Liver (tissue), 3 donors: ENCODE measurements at regions not wholly inside any gene's neighbourhood (a gene's known extent, or its start where the extent isn't known, plus 50 kb on each side); places are given as distances from the start of the nearest gene placed in this dataset.

Experiments
- CTCF ChIP-seq: fragments of 150-350 bp; IDR thresholded peaks from 2 replicates; pipeline ENCODE4 v1.5.1; 2017; ENCODE audit warnings: improper control_type of control experiment, low read depth, low read length; ENCODE audit not compliant: missing input control
- EGR1 ChIP-seq, 2 donors: IDR thresholded peaks; 2 replicates each; pipeline ENCODE4 v1.6.1; 2016 to 2018; ENCODE audit warnings: antibody characterized with exemption in 2 of 2, low read depth in 2 of 2
- FOXA2 ChIP-seq: IDR thresholded peaks from 2 replicates; pipeline ENCODE4 v1.6.1; 2016; ENCODE audit warnings: antibody characterized with exemption
- HNF4A ChIP-seq, 2 donors: conservative IDR thresholded peaks; 2 replicates each; pipeline ENCODE4 v1.6.1; 2016; ENCODE audit warnings: antibody characterized with exemption in 2 of 2, mild to moderate bottlenecking in 2 of 2
- HNF4G ChIP-seq: IDR thresholded peaks from 2 replicates; pipeline ENCODE4 v1.6.1; 2016; ENCODE audit warnings: antibody characterized with exemption
- JUND ChIP-seq, 2 donors: IDR thresholded peaks; 2 replicates each; pipeline ENCODE4 v1.6.1; 2016; ENCODE audit warnings: antibody characterized with exemption in 2 of 2
- MAX ChIP-seq: IDR thresholded peaks from 2 replicates; pipeline ENCODE4 v1.6.1; 2016; ENCODE audit warnings: antibody characterized with exemption
- RAD21 ChIP-seq, 2 donors: IDR thresholded peaks; 2 replicates each; pipeline ENCODE4 v1.6.1; 2016; ENCODE audit warnings: antibody characterized with exemption in 2 of 2, mild to moderate bottlenecking in 2 of 2
- REST ChIP-seq: IDR thresholded peaks from 2 replicates; pipeline ENCODE4 v1.6.1; 2016; ENCODE audit warnings: antibody characterized with exemption, mild to moderate bottlenecking
- RXRA ChIP-seq, 2 donors: IDR thresholded peaks; 2 replicates each; pipeline ENCODE4 v1.6.1; 2017 to 2018; ENCODE audit warnings: antibody characterized with exemption in 2 of 2, mild to moderate bottlenecking in 1 of 2
- YY1 ChIP-seq: IDR thresholded peaks from 2 replicates; pipeline ENCODE4 v1.6.1; 2016; ENCODE audit warnings: antibody characterized with exemption, mild to moderate bottlenecking
- ZBTB33 ChIP-seq: IDR thresholded peaks from 2 replicates; pipeline ENCODE4 v1.6.1; 2016; ENCODE audit warnings: antibody characterized with exemption
- donor health status: healthy.
- donor health status: healthy.

GRCh38 chr4:60042941-60043340 lies 1157.2 kb upstream of the ADGRL3 start:
- no peak for TF ChIP-seq CTCF
- TF ChIP-seq FOXA2 = no peak
- TF ChIP-seq RAD21 (IDR thresholded peaks at IDR 0.05) = no peak
- no peak for TF ChIP-seq JUND (IDR thresholded peaks at IDR 0.05)
- no peak for TF ChIP-seq REST
- no peak for TF ChIP-seq YY1
- TF ChIP-seq HNF4A (conservative IDR thresholded peaks at IDR 0.05) = no peak
- TF ChIP-seq EGR1 (IDR thresholded peaks at IDR 0.05; ENCODE audit: low read depth in 2 of 2) = no peak
- TF ChIP-seq HNF4G = no peak
- TF ChIP-seq ZBTB33 = no peak
- TF ChIP-seq MAX = no peak
- TF ChIP-seq RXRA (IDR thresholded peaks at IDR 0.05) = no peak
